GM18868 (cell line): ENCODE measurements at regions not wholly inside any gene's neighbourhood (a gene's known extent, or its start where the extent isn't known, plus 50 kb on each side); places are given as distances from the start of the nearest gene placed in this dataset.
A peak's percentile ranks its signal among the peaks of the same experiment; 100 is the strongest.

Source experiments
- ATAC-seq: cut with Tn5 transposase; IDR thresholded peaks from one replicate; pipeline ENCODE4 v1.9.1; 2021; ENCODE audit warnings: mild to moderate bottlenecking, moderate library complexity; ENCODE audit not compliant: unreplicated experiment

- ATAC-seq, result no peak
Measured at GRCh38 chr4:71268166-71268565, 70.7 kb upstream of the SLC4A4 start.

GRCh38 chr4:71269233-71269632, 69.6 kb upstream of the SLC4A4 start:
- no peak for ATAC-seq

- ATAC-seq, result peak; percentile 45
Measured at GRCh38 chr4:71270901-71271300, 67.9 kb upstream of the SLC4A4 start.

- ATAC-seq, result no peak
Measured at GRCh38 chr4:71272976-71273375, 65.8 kb upstream of the SLC4A4 start.

- ATAC-seq, result no peak
Measured at GRCh38 chr4:71275004-71275403, 63.8 kb upstream of the SLC4A4 start.

GRCh38 chr4:71275570-71275969, 63.2 kb upstream of the SLC4A4 start:
- peak; percentile 43 for ATAC-seq

- ATAC-seq, result no peak
Measured at GRCh38 chr4:71277353-71277752, 61.5 kb upstream of the SLC4A4 start.

- no peak for ATAC-seq
Measured at GRCh38 chr4:71283642-71284257, 55.1 kb upstream of the SLC4A4 start.

- ATAC-seq, result no peak
Measured at GRCh38 chr4:71287305-71287704, 51.5 kb upstream of the SLC4A4 start.

GRCh38 chr4:71288875-71289274, 49.9 kb upstream of the SLC4A4 start:
- ATAC-seq, result no peak
